Thyroid gland (tissue), 4 donors: ENCODE measurements at regions not wholly inside any gene's neighbourhood (a gene's known extent, or its start where the extent isn't known, plus 50 kb on each side); places are given as distances from the start of the nearest gene placed in this dataset.

Source experiments
- POLR2A ChIP-seq, 2 donors: fragments of 450-650 bp; IDR thresholded peaks; one replicate each; pipeline ENCODE4 v1.6.1; 2017; ENCODE audit warnings: antibody characterized with exemption in 2 of 2, mild to moderate bottlenecking in 2 of 2, moderate library complexity in 1 of 2
- TF ChIP-seq, protein P1 (sequence below), 6 experiments: fragments of 200-600 bp in 3 of 6; fragments of 450-650 bp in 3 of 6; sonication (generic) in 3 of 6; IDR thresholded peaks; one replicate each; pipeline ENCODE4 v1.5.1; 2016 to 2019; ENCODE audit warnings: antibody characterized with exemption in 6 of 6, mild to moderate bottlenecking in 2 of 6, inconsistent platforms in 1 of 6, moderate library complexity in 1 of 6

GRCh38 chr3:111143-112069, 85.2 kb upstream of the CHL1 start:
- TF ChIP-seq, protein P1, sequence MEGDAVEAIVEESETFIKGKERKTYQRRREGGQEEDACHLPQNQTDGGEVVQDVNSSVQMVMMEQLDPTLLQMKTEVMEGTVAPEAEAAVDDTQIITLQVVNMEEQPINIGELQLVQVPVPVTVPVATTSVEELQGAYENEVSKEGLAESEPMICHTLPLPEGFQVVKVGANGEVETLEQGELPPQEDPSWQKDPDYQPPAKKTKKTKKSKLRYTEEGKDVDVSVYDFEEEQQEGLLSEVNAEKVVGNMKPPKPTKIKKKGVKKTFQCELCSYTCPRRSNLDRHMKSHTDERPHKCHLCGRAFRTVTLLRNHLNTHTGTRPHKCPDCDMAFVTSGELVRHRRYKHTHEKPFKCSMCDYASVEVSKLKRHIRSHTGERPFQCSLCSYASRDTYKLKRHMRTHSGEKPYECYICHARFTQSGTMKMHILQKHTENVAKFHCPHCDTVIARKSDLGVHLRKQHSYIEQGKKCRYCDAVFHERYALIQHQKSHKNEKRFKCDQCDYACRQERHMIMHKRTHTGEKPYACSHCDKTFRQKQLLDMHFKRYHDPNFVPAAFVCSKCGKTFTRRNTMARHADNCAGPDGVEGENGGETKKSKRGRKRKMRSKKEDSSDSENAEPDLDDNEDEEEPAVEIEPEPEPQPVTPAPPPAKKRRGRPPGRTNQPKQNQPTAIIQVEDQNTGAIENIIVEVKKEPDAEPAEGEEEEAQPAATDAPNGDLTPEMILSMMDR (IDR thresholded peaks at IDR 0.05): no peak
- TF ChIP-seq POLR2A (IDR thresholded peaks at IDR 0.05): no peak
